ENCODE measurements at regions not wholly inside any gene's neighbourhood (a gene's known extent, or its start where the extent isn't known, plus 50 kb on each side); places are given as distances from the start of the nearest gene placed in this dataset.

GRCh38 chr11:81059356-81059755, 1618.5 kb upstream of the TENM4 start:
- no peak overlapping the region for H3K27ac ChIP-seq
- no peak for DNase-seq (ENCODE audit: low spot score)
- no peak for TF ChIP-seq CTCF (IDR thresholded peaks at IDR 0.05)

GRCh38 chr11:81052344-81053158, 1611.7 kb upstream of the TENM4 start:
- TF ChIP-seq CTCF (IDR thresholded peaks at IDR 0.05), result no peak
- Histone ChIP-seq H3K4me3 (no peak overlapping the region), H3K27ac (no peak overlapping the region)
- DNase-seq (ENCODE audit: low spot score), result no peak

More at GRCh38 chr11:81059356-81059755, 1618.5 kb upstream of the TENM4 start:
- no peak overlapping the region for H3K4me3 ChIP-seq

- no peak for TF ChIP-seq CTCF (IDR thresholded peaks at IDR 0.05)
- H3K27ac ChIP-seq, result no peak overlapping the region
- no peak for DNase-seq (ENCODE audit: low spot score)
- no peak overlapping the region for H3K4me3 ChIP-seq
Measured at GRCh38 chr11:81039916-81040524, 1599.2 kb upstream of the TENM4 start.

GRCh38 chr11:81036168-81036870, 1595.5 kb upstream of the TENM4 start:
- no peak for TF ChIP-seq CTCF (IDR thresholded peaks at IDR 0.05)
- H3K27ac ChIP-seq, result no peak overlapping the region
- DNase-seq (ENCODE audit: low spot score), result no peak
- no peak overlapping the region for H3K4me3 ChIP-seq

GRCh38 chr11:81033779-81034540, 1593.1 kb upstream of the TENM4 start:
- no peak for DNase-seq (ENCODE audit: low spot score)
- Histone ChIP-seq H3K27ac (no peak overlapping the region), H3K4me3 (no peak overlapping the region)
- no peak for TF ChIP-seq CTCF (IDR thresholded peaks at IDR 0.05)

GRCh38 chr11:81032906-81033305, 1592.1 kb upstream of the TENM4 start:
- TF ChIP-seq CTCF (IDR thresholded peaks at IDR 0.05), result no peak
- Histone ChIP-seq H3K27ac (no peak overlapping the region), H3K4me3 (no peak overlapping the region)
- no peak for DNase-seq (ENCODE audit: low spot score)

All from coronary artery (tissue), 2 donors.